GM19468 (cell line): ENCODE measurements at regions not wholly inside any gene's neighbourhood (a gene's known extent, or its start where the extent isn't known, plus 50 kb on each side); places are given as distances from the start of the nearest gene placed in this dataset.
"Not testable (repeated sequence)": the region's sequence is repeated elsewhere in the genome, so short reads cannot be mapped to it uniquely, and the experiment has no call there.

Experiments
- ATAC-seq: cut with Tn5 transposase; IDR thresholded peaks from one replicate; pipeline ENCODE4 v1.9.1; 2021; ENCODE audit warnings: mild to moderate bottlenecking, moderate library complexity, moderate number of reproducible peaks; ENCODE audit not compliant: unreplicated experiment; ENCODE audit errors: extremely low read depth

- not testable (repeated sequence) for ATAC-seq
These were observed 173.8 kb upstream of the GOLGA6L22 start for GRCh38 chr15:22284795-22285420.

DNA sequence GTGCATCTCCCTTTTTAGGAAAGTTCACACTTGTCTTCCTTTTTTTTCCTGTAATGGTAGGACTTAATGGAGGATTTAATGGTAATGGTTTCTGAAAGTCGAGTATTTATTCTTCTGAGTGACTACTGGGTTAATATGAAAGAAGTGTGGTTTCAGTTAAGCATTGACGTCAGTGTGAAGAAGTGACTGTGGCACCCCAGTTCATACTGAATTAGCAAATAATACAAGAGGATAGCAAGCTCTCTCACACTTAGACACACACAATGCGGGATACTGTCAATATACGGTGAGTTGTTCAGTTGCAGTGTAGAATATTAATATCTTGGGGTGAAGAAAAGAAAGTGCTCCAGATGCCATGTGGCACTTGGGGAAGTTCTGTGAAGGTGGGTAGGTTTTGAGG, 167.6 kb upstream of the GOLGA6L22 start:
- not testable (repeated sequence) for ATAC-seq

GRCh38 chr15:22303112-22303511, 155.6 kb upstream of the GOLGA6L22 start:
- ATAC-seq: not testable (repeated sequence)
